A673 (cell line): ENCODE measurements at regions not wholly inside any gene's neighbourhood (a gene's known extent, or its start where the extent isn't known, plus 50 kb on each side); places are given as distances from the start of the nearest gene placed in this dataset.
"Not testable (repeated sequence)": the region's sequence is repeated elsewhere in the genome, so short reads cannot be mapped to it uniquely, and the experiment has no call there.

Experiments used
- BruUV-seq: library from RNA; stranded (reverse); fragments of 400-500 nt; replicated peaks from 2 replicates; lab custom pipeline; 2021; lab: Mats Ljungman, UMichigan
- CTCF ChIA-PET: fragments of 300-600 bp; sonication (Branson Sonifier 250); formaldehyde crosslinking; loops from one replicate; lab custom pipeline; 2022; ENCODE audit warnings: antibody characterized with exemption; lab: Charles Lee
- POLR2A ChIA-PET: fragments of 300-600 bp; sonication (Branson Sonifier 250); formaldehyde crosslinking; loops from one replicate; lab custom pipeline; 2022; ENCODE audit warnings: antibody characterized with exemption; ENCODE audit not compliant: low non-redundant PET; lab: Charles Lee
- DNase-seq: peaks from one replicate; pipeline ENCODE4 v3.0.0-alpha.2; 2015; ENCODE audit warnings: low spot score
- H3K27ac ChIP-seq: fragments of 200-600 bp; sonication (generic); 2 replicates; pipeline ENCODE4 v1.5.1; 2016; ENCODE audit warnings: mixed run types, low read depth, mild to moderate bottlenecking, mixed read lengths, antibody characterized with exemption, low read length; ENCODE audit not compliant: poor library complexity, severe bottlenecking
- H3K27me3 ChIP-seq: fragments of 200-600 bp; sonication (generic); replicated peaks from 2 replicates; pipeline ENCODE4 v1.6.1; 2017; ENCODE audit warnings: mixed run types, low read depth, mild to moderate bottlenecking, mixed read lengths, antibody characterized with exemption, low read length; ENCODE audit not compliant: insufficient read depth, poor library complexity
- H3K36me3 ChIP-seq: fragments of 200-600 bp; sonication (generic); 2 replicates; pipeline ENCODE4 v1.6.1; 2016; ENCODE audit warnings: mixed run types, mild to moderate bottlenecking, mixed read lengths, antibody characterized with exemption, low read length; ENCODE audit not compliant: insufficient read depth, poor library complexity, severe bottlenecking
- H3K4me1 ChIP-seq: fragments of 200-600 bp; sonication (generic); 2 replicates; pipeline ENCODE4 v1.6.1; 2017; ENCODE audit warnings: mixed run types, mild to moderate bottlenecking, mixed read lengths, antibody characterized with exemption, low read length; ENCODE audit not compliant: insufficient read depth, poor library complexity, severe bottlenecking
- H3K4me3 ChIP-seq: fragments of 200-600 bp; sonication (generic); 2 replicates; pipeline ENCODE4 v1.5.1; 2016; ENCODE audit warnings: low read depth, mixed run types, mild to moderate bottlenecking, mixed read lengths, low read length; ENCODE audit not compliant: poor library complexity, severe bottlenecking
- H3K9me3 ChIP-seq: fragments of 200-600 bp; sonication (generic); 2 replicates; pipeline ENCODE4 v1.6.1; 2016; ENCODE audit warnings: mixed run types, low read depth, mild to moderate bottlenecking, mixed read lengths, antibody characterized with exemption, low read length; ENCODE audit not compliant: poor library complexity, severe bottlenecking
- EZH2 ChIP-seq: fragments of 200-600 bp; sonication (generic); IDR thresholded peaks from 2 replicates; pipeline ENCODE4 v1.6.1; 2017; ENCODE audit warnings: borderline replicate concordance, low read depth, mild to moderate bottlenecking, mixed read lengths, antibody characterized with exemption, low read length; ENCODE audit not compliant: poor library complexity, severe bottlenecking
- intact Hi-C: fragments of 100-400 bp; cut with micrococcal nuclease; formaldehyde crosslinking; loops from one replicate; pipeline ENCODE4 v1.10.0; 2022; ENCODE audit not compliant: unreplicated experiment
- TF ChIP-seq, protein P1 (sequence below): fragments of 300-800, 200-600 bp; sonication (generic); conservative IDR thresholded peaks from 2 replicates; pipeline ENCODE4 v1.5.1; 2017; ENCODE audit warnings: low read depth, mild to moderate bottlenecking, antibody characterized with exemption, low read length, moderate library complexity, mixed read lengths

DNA sequence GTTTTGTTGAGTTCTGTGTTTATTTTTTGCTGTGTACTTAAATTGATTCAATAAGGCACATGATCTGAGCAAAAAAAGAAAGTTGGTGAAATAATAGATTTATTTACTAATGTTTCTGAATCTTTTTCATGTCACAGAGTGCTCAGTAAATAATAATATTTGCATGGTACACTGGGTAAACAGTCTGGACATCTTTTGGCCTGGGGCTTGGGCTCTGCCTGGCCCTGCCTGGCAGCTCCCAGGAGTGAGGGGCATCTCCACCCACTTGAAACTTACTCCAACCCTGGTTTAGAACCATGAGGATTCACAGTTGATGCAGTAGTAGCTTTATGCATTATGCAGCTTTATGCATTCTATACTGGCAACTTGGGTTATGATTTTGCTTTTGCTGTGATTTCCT lies 124.2 kb upstream of the SLC4A4 start:
- H3K36me3 ChIP-seq, result no peaks in the 10 kb centered on the region
- POLR2A ChIA-PET, result no interaction called here
- BruUV-seq, result no TSS peak
- H3K27ac ChIP-seq, result no peak overlapping the region
- TF ChIP-seq, protein P1, sequence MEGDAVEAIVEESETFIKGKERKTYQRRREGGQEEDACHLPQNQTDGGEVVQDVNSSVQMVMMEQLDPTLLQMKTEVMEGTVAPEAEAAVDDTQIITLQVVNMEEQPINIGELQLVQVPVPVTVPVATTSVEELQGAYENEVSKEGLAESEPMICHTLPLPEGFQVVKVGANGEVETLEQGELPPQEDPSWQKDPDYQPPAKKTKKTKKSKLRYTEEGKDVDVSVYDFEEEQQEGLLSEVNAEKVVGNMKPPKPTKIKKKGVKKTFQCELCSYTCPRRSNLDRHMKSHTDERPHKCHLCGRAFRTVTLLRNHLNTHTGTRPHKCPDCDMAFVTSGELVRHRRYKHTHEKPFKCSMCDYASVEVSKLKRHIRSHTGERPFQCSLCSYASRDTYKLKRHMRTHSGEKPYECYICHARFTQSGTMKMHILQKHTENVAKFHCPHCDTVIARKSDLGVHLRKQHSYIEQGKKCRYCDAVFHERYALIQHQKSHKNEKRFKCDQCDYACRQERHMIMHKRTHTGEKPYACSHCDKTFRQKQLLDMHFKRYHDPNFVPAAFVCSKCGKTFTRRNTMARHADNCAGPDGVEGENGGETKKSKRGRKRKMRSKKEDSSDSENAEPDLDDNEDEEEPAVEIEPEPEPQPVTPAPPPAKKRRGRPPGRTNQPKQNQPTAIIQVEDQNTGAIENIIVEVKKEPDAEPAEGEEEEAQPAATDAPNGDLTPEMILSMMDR, result no peak
- TF ChIP-seq EZH2, result no peak
- H3K4me1 ChIP-seq, result no peaks in the 10 kb centered on the region
- H3K27me3 ChIP-seq, result no peaks in the 10 kb centered on the region
- no peak overlapping the region for H3K4me3 ChIP-seq
- CTCF ChIA-PET, result no interaction called here
- no peaks in the 10 kb centered on the region for H3K9me3 ChIP-seq
- no peak for DNase-seq
- intact Hi-C loops, result no loop called here

DNA sequence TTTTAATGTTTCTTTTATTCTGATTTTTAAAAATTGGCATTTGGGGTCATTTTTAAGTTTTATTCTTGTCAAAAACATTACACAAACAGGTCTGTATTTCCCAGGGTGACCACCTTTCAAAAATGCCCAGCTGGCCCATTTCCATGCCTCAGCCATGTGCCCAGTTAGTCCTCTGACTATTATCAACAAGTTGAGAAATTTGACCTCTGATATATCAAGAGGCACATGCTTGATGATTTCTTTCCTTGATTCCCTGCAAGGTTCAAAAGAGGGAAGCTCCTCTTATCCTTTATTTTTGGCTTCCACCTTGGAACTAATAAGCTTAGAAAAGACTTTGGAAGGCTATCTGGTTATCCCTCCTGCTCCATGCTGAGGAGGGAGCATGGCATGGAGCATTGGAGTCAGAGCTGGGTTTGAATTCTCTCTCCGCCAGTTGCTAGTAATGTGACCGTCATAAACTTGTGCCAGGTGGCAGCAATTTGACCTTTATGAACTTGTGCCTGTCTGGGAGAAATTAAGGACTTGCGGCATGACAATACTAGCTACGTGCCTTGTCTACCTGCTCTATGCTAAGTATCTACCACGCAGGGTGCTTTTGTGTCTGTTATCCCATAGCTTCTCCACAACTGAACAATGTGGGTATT lies 122.4 kb upstream of the SLC4A4 start:
- H3K4me1 ChIP-seq, result no peaks in the 10 kb centered on the region
- POLR2A ChIA-PET, result no interaction called here
- H3K36me3 ChIP-seq, result no peaks in the 10 kb centered on the region
- no peak overlapping the region for H3K27ac ChIP-seq
- intact Hi-C loops, result no loop called here
- CTCF ChIA-PET, result no interaction called here
- no TSS peak for BruUV-seq
- TF ChIP-seq, protein P1, result no peak
- no peak for TF ChIP-seq EZH2
- H3K9me3 ChIP-seq, result no peaks in the 10 kb centered on the region
- DNase-seq, result no peak
- no peak overlapping the region for H3K4me3 ChIP-seq
- H3K27me3 ChIP-seq, result no peaks in the 10 kb centered on the region

DNA sequence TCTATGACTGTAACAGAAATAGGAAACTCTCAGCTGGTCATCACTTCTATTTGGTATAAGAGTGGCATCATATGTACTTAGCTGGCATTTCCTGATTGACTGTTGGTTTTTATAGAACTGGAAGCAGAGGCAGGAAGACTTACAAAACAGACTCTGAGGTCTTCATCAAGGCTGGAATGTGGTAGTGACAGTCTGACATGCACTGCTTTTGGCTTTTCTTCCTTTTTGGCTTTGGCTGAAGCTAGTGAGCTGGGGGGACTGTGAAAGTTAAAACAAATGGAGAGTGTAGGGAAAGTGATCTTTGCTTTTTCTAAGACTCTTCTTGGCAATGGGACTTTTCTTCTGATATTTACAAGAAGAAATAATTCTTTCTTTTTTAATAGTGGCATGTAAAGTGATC lies 121.1 kb upstream of the SLC4A4 start:
- intact Hi-C loops, result no loop called here
- CTCF ChIA-PET, result no interaction called here
- no peak overlapping the region for H3K27ac ChIP-seq
- no TSS peak for BruUV-seq
- H3K4me3 ChIP-seq, result no peak overlapping the region
- H3K4me1 ChIP-seq, result no peaks in the 10 kb centered on the region
- DNase-seq, result no peak
- POLR2A ChIA-PET, result no interaction called here
- no peaks in the 10 kb centered on the region for H3K36me3 ChIP-seq
- H3K9me3 ChIP-seq, result no peaks in the 10 kb centered on the region
- TF ChIP-seq EZH2, result no peak
- TF ChIP-seq, protein P1, result no peak
- H3K27me3 ChIP-seq, result no peaks in the 10 kb centered on the region

GRCh38 chr4:71220848-71221247 lies 118.0 kb upstream of the SLC4A4 start:
- CTCF ChIA-PET, POLR2A ChIA-PET, H3K4me1 ChIP-seq, H3K9me3 ChIP-seq, intact Hi-C loops, H3K27me3 ChIP-seq, DNase-seq, H3K4me3 ChIP-seq, BruUV-seq, H3K27ac ChIP-seq, H3K36me3 ChIP-seq: not testable (repeated sequence)
